ENCODE measurements at regions not wholly inside any gene's neighbourhood (a gene's known extent, or its start where the extent isn't known, plus 50 kb on each side); places are given as distances from the start of the nearest gene placed in this dataset.
"Not testable (repeated sequence)": the region's sequence is repeated elsewhere in the genome, so short reads cannot be mapped to it uniquely, and the experiment has no call there.

GRCh38 chr5:36396640-36397039 is 94.9 kb upstream of the RANBP3L start:
- H3K9me3 Mint-ChIP-seq, result no peaks in the 10 kb centered on the region
- H3K36me3 Mint-ChIP-seq (ENCODE audit: insufficient read depth), result no peaks in the 10 kb centered on the region
- H3K27me3 Mint-ChIP-seq (ENCODE audit: low read depth), result peaks cover 4% of the 10 kb centered on the region
- H3K4me1 Mint-ChIP-seq (ENCODE audit: low read depth), result no peaks in the 10 kb centered on the region
- ATAC-seq, result no peak
- no peak overlapping the region for H3K4me3 Mint-ChIP-seq
- DNase-seq, result no peak

GRCh38 chr5:36397901-36398536 is 96.3 kb upstream of the RANBP3L start:
- no peaks in the 10 kb centered on the region for H3K36me3 Mint-ChIP-seq (ENCODE audit: insufficient read depth)
- H3K4me1 Mint-ChIP-seq (ENCODE audit: low read depth), result no peaks in the 10 kb centered on the region
- H3K27me3 Mint-ChIP-seq (ENCODE audit: low read depth), result peaks cover 4% of the 10 kb centered on the region
- H3K4me3 Mint-ChIP-seq, result no peak overlapping the region
- no peaks in the 10 kb centered on the region for H3K9me3 Mint-ChIP-seq
- ATAC-seq, result no peak
- DNase-seq, result no peak

- no peaks in the 10 kb centered on the region for H3K36me3 Mint-ChIP-seq (ENCODE audit: insufficient read depth)
- H3K9me3 Mint-ChIP-seq, result no peaks in the 10 kb centered on the region
- no peak for ATAC-seq
- no peak overlapping the region for H3K4me3 Mint-ChIP-seq
- peaks cover 6% of the 10 kb centered on the region for H3K27me3 Mint-ChIP-seq (ENCODE audit: low read depth)
- H3K4me1 Mint-ChIP-seq (ENCODE audit: low read depth), result no peaks in the 10 kb centered on the region
- DNase-seq, result no peak
Measured at GRCh38 chr5:36402512-36402906, 100.8 kb upstream of the RANBP3L start.

- Mint-ChIP-seq H3K4me1 (ENCODE audit: low read depth) (no peaks in the 10 kb centered on the region), H3K27me3 (ENCODE audit: low read depth) (peaks cover 6% of the 10 kb centered on the region), H3K36me3 (ENCODE audit: insufficient read depth) (no peaks in the 10 kb centered on the region), H3K4me3 (no peak overlapping the region), H3K9me3 (no peaks in the 10 kb centered on the region)
- ATAC-seq (no peak), DNase-seq (no peak)
Measured at GRCh38 chr5:36403632-36404311, 102.1 kb upstream of the RANBP3L start.

- Mint-ChIP-seq H3K4me1 (ENCODE audit: low read depth) (no peaks in the 10 kb centered on the region), H3K4me3 (no peak overlapping the region), H3K36me3 (ENCODE audit: insufficient read depth) (no peaks in the 10 kb centered on the region), H3K9me3 (no peaks in the 10 kb centered on the region), H3K27me3 (ENCODE audit: low read depth) (peaks cover 6% of the 10 kb centered on the region)
- DNase-seq (no peak), ATAC-seq (no peak)
Measured at GRCh38 chr5:36406023-36406422, 104.3 kb upstream of the RANBP3L start.

- Mint-ChIP-seq H3K9me3 (peaks cover 2% of the 10 kb centered on the region), H3K4me3 (no peak overlapping the region), H3K4me1 (ENCODE audit: low read depth) (no peaks in the 10 kb centered on the region), H3K36me3 (ENCODE audit: insufficient read depth) (no peaks in the 10 kb centered on the region), H3K27me3 (ENCODE audit: low read depth) (peaks cover 10% of the 10 kb centered on the region)
- DNase-seq, result no peak
- ATAC-seq, result no peak
Measured at GRCh38 chr5:36407396-36407795, 105.7 kb upstream of the RANBP3L start.

- H3K4me1 Mint-ChIP-seq (ENCODE audit: low read depth); H3K4me3 Mint-ChIP-seq; ATAC-seq; H3K36me3 Mint-ChIP-seq (ENCODE audit: insufficient read depth); DNase-seq; H3K9me3 Mint-ChIP-seq; H3K27me3 Mint-ChIP-seq (ENCODE audit: low read depth): not testable (repeated sequence)
Measured at GRCh38 chr5:36409711-36410110, 108.0 kb upstream of the RANBP3L start.

- not testable (repeated sequence) for H3K4me3 Mint-ChIP-seq; ATAC-seq; H3K36me3 Mint-ChIP-seq (ENCODE audit: insufficient read depth); H3K27me3 Mint-ChIP-seq (ENCODE audit: low read depth); H3K4me1 Mint-ChIP-seq (ENCODE audit: low read depth); H3K9me3 Mint-ChIP-seq; DNase-seq
Measured at GRCh38 chr5:36410672-36411071, 109.0 kb upstream of the RANBP3L start.

GRCh38 chr5:36414869-36415282 is 113.2 kb upstream of the RANBP3L start:
- Mint-ChIP-seq H3K36me3 (ENCODE audit: insufficient read depth) (no peaks in the 10 kb centered on the region), H3K9me3 (peaks cover 2% of the 10 kb centered on the region), H3K27me3 (ENCODE audit: low read depth) (peaks cover 4% of the 10 kb centered on the region), H3K4me1 (ENCODE audit: low read depth) (peaks cover 8% of the 10 kb centered on the region), H3K4me3 (no peak overlapping the region)
- DNase-seq, result no peak
- no peak for ATAC-seq

GRCh38 chr5:36416605-36417004 is 114.9 kb upstream of the RANBP3L start:
- no peak overlapping the region for H3K4me3 Mint-ChIP-seq
- peaks cover 8% of the 10 kb centered on the region for H3K4me1 Mint-ChIP-seq (ENCODE audit: low read depth)
- H3K9me3 Mint-ChIP-seq, result no peaks in the 10 kb centered on the region
- ATAC-seq, result no peak
- H3K36me3 Mint-ChIP-seq (ENCODE audit: insufficient read depth), result no peaks in the 10 kb centered on the region
- peaks cover under 1% of the 10 kb centered on the region for H3K27me3 Mint-ChIP-seq (ENCODE audit: low read depth)
- DNase-seq, result no peak

GRCh38 chr5:36417221-36417620 is 115.5 kb upstream of the RANBP3L start:
- peaks cover 8% of the 10 kb centered on the region for H3K4me1 Mint-ChIP-seq (ENCODE audit: low read depth)
- ATAC-seq, result no peak

GRCh38 chr5:36417668-36418067 is 116.0 kb upstream of the RANBP3L start:
- H3K4me1 Mint-ChIP-seq (ENCODE audit: low read depth), result peaks cover 8% of the 10 kb centered on the region
- H3K4me3 Mint-ChIP-seq, result no peak overlapping the region
- no peak for ATAC-seq
- H3K27me3 Mint-ChIP-seq (ENCODE audit: low read depth), result no peaks in the 10 kb centered on the region
- no peaks in the 10 kb centered on the region for H3K36me3 Mint-ChIP-seq (ENCODE audit: insufficient read depth)
- no peak for DNase-seq
- H3K9me3 Mint-ChIP-seq, result no peaks in the 10 kb centered on the region

More at GRCh38 chr5:36417221-36417620, 115.5 kb upstream of the RANBP3L start:
- Mint-ChIP-seq H3K36me3 (ENCODE audit: insufficient read depth) (no peaks in the 10 kb centered on the region), H3K4me3 (no peak overlapping the region), H3K27me3 (ENCODE audit: low read depth) (no peaks in the 10 kb centered on the region), H3K9me3 (no peaks in the 10 kb centered on the region)
- DNase-seq, result no peak

- DNase-seq (no peak), ATAC-seq (no peak)
- Mint-ChIP-seq H3K4me1 (ENCODE audit: low read depth) (peaks cover 8% of the 10 kb centered on the region), H3K36me3 (ENCODE audit: insufficient read depth) (no peaks in the 10 kb centered on the region), H3K9me3 (no peaks in the 10 kb centered on the region), H3K27me3 (ENCODE audit: low read depth) (no peaks in the 10 kb centered on the region), H3K4me3 (no peak overlapping the region)
Measured at GRCh38 chr5:36418152-36418979, 116.7 kb upstream of the RANBP3L start.

- H3K27me3 Mint-ChIP-seq (ENCODE audit: low read depth), result no peaks in the 10 kb centered on the region
- H3K9me3 Mint-ChIP-seq, result no peaks in the 10 kb centered on the region
Measured at GRCh38 chr5:36421256-36421655, 119.6 kb upstream of the RANBP3L start.

GRCh38 chr5:36422952-36423351 is 121.2 kb upstream of the RANBP3L start:
- DNase-seq (no peak), ATAC-seq (no peak)
- Mint-ChIP-seq H3K4me1 (ENCODE audit: low read depth) (peaks cover 8% of the 10 kb centered on the region), H3K4me3 (no peak overlapping the region), H3K9me3 (no peaks in the 10 kb centered on the region), H3K27me3 (ENCODE audit: low read depth) (no peaks in the 10 kb centered on the region), H3K36me3 (ENCODE audit: insufficient read depth) (no peaks in the 10 kb centered on the region)

More at GRCh38 chr5:36421256-36421655, 119.6 kb upstream of the RANBP3L start:
- Mint-ChIP-seq H3K4me3 (no peak overlapping the region), H3K4me1 (ENCODE audit: low read depth) (peaks cover 8% of the 10 kb centered on the region), H3K36me3 (ENCODE audit: insufficient read depth) (no peaks in the 10 kb centered on the region)
- ATAC-seq (no peak), DNase-seq (no peak)

Measured in activated T-cell treated with anti-CD3 and anti-CD28 coated beads, Interleukin-2, amount 50 U/mL, for 4 hours (primary cell).